Heart left ventricle (tissue), 16 donors: ENCODE measurements at regions not wholly inside any gene's neighbourhood (a gene's known extent, or its start where the extent isn't known, plus 50 kb on each side); places are given as distances from the start of the nearest gene placed in this dataset.

ENCODE experiments used
- ATAC-seq, 4 donors: fragments of 200-7000 bp; cut with Tn5 transposase; one replicate each; pipeline ENCODE4 v1.9.1; 2020 to 2022; ENCODE audit warnings: moderate library complexity in 4 of 4, mild to moderate bottlenecking in 3 of 4, moderate number of reproducible peaks in 1 of 4
- DNase-seq, 5 donors: peaks; one replicate each; pipeline ENCODE4 v3.0.0-alpha.2; 2020
- H3K27ac ChIP-seq, 12 donors: fragments of 200-600 bp; sonication (generic) in 4 of 12; one replicate each; pipeline versions ENCODE4 v1.5.0 to v1.8.0; 2016 to 2022; ENCODE audit warnings: mild to moderate bottlenecking in 2 of 12
- H3K27me3 ChIP-seq, 9 donors: fragments of 200-600 bp; sonication (generic) in 2 of 9; one replicate each; pipeline versions ENCODE4 v1.5.1 to v1.8.0; 2016 to 2022; ENCODE audit warnings: mild to moderate bottlenecking in 3 of 9
- H3K36me3 ChIP-seq, 9 donors: fragments of 200-600 bp; sonication (generic) in 2 of 9; one replicate each; pipeline versions ENCODE4 v1.5.0 to v1.8.0; 2018 to 2022; ENCODE audit warnings: mild to moderate bottlenecking in 2 of 9
- H3K4me1 ChIP-seq, 12 donors: fragments of 200-600 bp; sonication (generic) in 4 of 12; one replicate each; pipeline versions ENCODE4 v1.5.0 to v1.8.0; 2016 to 2022; ENCODE audit warnings: mild to moderate bottlenecking in 3 of 12
- H3K4me3 ChIP-seq, 12 donors: fragments of 200-600 bp; sonication (generic) in 4 of 12; one replicate each; pipeline versions ENCODE4 v1.5.0 to v1.8.0; 2017 to 2022; ENCODE audit warnings: mild to moderate bottlenecking in 9 of 12, moderate library complexity in 4 of 12
- H3K9me3 ChIP-seq, 12 donors: fragments of 200-600 bp; sonication (generic) in 4 of 12; one replicate each; pipeline versions ENCODE4 v1.5.0 to v1.8.0; 2016 to 2022; ENCODE audit warnings: mild to moderate bottlenecking in 1 of 12
- POLR2A ChIP-seq, 2 donors: fragments of 450-650 bp; IDR thresholded peaks; one replicate each; pipeline ENCODE4 v1.6.1; 2017; ENCODE audit warnings: antibody characterized with exemption in 2 of 2, mild to moderate bottlenecking in 2 of 2, moderate library complexity in 2 of 2
- WGBS, 4 donors: extraction: QIAGEN DNeasy Blood & Tissue Kit in 2 of 4; methylation state at CpG; one replicate each; pipeline versions ENCODE4 v1.1.5 to v1.1.7; 2013 to 2018; 5-methylcytosine and 5-hydroxymethylcytosine counted together
- intact Hi-C, 10 donors: fragments of 100-400 bp; cut with DNase I; formaldehyde crosslinking; loops; one replicate each; pipeline versions ENCODE4 v1.11.1 to v1.14.2; 2022
- TF ChIP-seq, protein P1 (sequence below), 12 donors: fragments of 200-600 bp; sonication (generic) in 4 of 12; IDR thresholded peaks; one replicate each; pipeline versions ENCODE4 v1.5.0 to v1.8.0; 2018 to 2022; ENCODE audit warnings: antibody characterized with exemption in 12 of 12, mild to moderate bottlenecking in 5 of 12
- donor health status: ischemic (EF 13 %, LVEDD 7.1; RV severe dilation, severe dysfunction).
- donor health status: healthy with polysubstance abuse.
- donor health status: DM: no; HTN: yes; CAD: no.
- donor health status: DM: no; HTN: no; CAD: no.
- donor health status: ischemic (EF 25% LVEDD 6.9; RV normal size, moderate dysfunction).
- donor health status: ischemic (EF 25% LVEDD 5.7; RV mildly dilated, moderate dysfunction).
- donor health status: healthy.
- donor health status: DM: yes; HTN: yes; CAD: no.
- donor health status: ischemic (EF 35%, LVEDD 5.7; RV mildly dilated, moderate dysfunction).
- donor health status: nonischemic (EF 11% LVEDD 7.7; RV severe dilation, severe dysfunction).
- donor health status: DM: yes; HTN: yes; CAD: no.
- donor health status: PGD.
- donor health status: ischemic (EF 29% LVEDD 5.4; RV normal size, mild dysfunction).
- donor health status: nonischemic (EF 23%, LVEDD 6.1; RV moderate dilation, normal function).

DNA sequence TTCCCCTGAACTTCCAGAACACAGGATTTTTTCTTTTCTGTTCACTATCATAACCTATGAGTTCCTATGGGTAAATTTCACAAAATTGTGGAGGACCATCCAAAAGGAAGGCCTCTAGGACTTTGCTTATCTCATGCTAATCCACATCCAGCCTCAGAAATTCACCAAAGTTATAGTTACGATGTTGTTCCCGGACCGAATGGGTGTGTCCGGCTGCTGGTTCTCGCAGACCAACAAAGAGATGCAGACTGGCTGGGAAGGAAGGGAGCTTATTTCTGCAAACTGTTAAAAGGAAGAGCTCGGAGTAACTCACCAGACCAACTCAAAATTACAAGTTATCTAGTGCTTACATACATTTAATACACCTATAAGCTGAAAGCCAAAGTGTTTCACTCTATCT, 882.9 kb upstream of the SPRY2 start:
- H3K4me3 ChIP-seq, result no peak overlapping the region
- H3K9me3 ChIP-seq, result peaks cover 0 to 6% (median 0%) of the 10 kb centered on the region in 12 donors
- TF ChIP-seq POLR2A (IDR thresholded peaks at IDR 0.05), result no peak
- TF ChIP-seq, protein P1, sequence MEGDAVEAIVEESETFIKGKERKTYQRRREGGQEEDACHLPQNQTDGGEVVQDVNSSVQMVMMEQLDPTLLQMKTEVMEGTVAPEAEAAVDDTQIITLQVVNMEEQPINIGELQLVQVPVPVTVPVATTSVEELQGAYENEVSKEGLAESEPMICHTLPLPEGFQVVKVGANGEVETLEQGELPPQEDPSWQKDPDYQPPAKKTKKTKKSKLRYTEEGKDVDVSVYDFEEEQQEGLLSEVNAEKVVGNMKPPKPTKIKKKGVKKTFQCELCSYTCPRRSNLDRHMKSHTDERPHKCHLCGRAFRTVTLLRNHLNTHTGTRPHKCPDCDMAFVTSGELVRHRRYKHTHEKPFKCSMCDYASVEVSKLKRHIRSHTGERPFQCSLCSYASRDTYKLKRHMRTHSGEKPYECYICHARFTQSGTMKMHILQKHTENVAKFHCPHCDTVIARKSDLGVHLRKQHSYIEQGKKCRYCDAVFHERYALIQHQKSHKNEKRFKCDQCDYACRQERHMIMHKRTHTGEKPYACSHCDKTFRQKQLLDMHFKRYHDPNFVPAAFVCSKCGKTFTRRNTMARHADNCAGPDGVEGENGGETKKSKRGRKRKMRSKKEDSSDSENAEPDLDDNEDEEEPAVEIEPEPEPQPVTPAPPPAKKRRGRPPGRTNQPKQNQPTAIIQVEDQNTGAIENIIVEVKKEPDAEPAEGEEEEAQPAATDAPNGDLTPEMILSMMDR (IDR thresholded peaks at IDR 0.05), result no peak
- intact Hi-C loops, result no loop called here
- no peaks in the 10 kb centered on the region for H3K27me3 ChIP-seq
- WGBS, 4 donors, result 63 to 76% (median 67%) methylated on average over 5 to 6 of the region's 6 CpGs
- H3K4me1 ChIP-seq, result no peaks in the 10 kb centered on the region
- no peak overlapping the region for H3K27ac ChIP-seq
- DNase-seq (no peak), ATAC-seq (no peak)
- H3K36me3 ChIP-seq, result no peaks in the 10 kb centered on the region

DNA sequence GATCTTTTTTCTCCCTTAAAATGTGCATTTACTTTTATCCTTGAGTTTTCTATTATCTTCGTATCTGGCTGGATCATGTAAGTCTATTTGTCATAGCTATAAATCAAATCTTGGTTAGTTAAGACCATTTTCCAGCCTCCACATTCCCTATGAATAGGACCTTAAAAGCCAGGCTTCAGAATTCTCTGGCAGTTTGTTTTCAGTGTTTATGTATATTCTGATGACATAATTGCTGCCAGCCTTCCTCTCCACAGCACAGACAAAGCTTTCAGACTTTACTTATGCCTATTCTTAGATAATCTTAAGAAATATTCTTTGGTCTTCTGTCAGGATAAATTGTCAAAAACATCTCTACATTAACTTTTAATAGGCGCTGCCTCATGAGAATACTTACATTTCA, 870.8 kb upstream of the SPRY2 start:
- Histone ChIP-seq H3K27me3 (no peaks in the 10 kb centered on the region), H3K4me1 (no peaks in the 10 kb centered on the region), H3K9me3 (no peaks in the 10 kb centered on the region), H3K36me3 (no peaks in the 10 kb centered on the region), H3K4me3 (no peak overlapping the region), H3K27ac (no peak overlapping the region)
- TF ChIP-seq POLR2A (IDR thresholded peaks at IDR 0.05), result no peak
- TF ChIP-seq, protein P1 (IDR thresholded peaks at IDR 0.05), result no peak
- DNase-seq (no peak), ATAC-seq (no peak)
- WGBS, 4 donors, result 85 to 91% (median 87%) methylated on average over 2 of the region's 2 CpGs
- intact Hi-C loops, result no loop called here

DNA sequence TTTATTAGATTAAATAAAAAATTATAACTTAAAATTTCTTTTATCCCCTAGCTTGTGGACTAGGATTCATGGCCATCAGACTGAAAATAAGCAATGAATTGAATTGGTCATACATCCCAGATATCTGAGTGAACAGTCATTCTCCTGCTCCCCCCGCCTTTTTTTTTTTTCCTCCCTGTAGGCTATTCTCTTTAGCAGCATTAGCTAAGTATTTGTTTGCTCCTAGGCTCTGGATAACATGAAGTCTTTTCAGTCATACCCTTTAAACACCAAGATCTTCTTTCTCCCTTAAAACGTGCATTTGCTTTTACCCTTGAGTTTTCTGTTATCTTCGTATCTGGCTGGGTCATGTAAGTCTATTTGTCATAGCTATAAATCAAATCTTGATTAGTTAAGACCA, 866.7 kb upstream of the SPRY2 start:
- no peak overlapping the region for H3K4me3 ChIP-seq
- 60 to 74% (median 71%) methylated on average over 3 of the region's 3 CpGs for WGBS, 4 donors
- no peak overlapping the region for H3K27ac ChIP-seq
- intact Hi-C loops, result no loop called here
- H3K27me3 ChIP-seq, result no peaks in the 10 kb centered on the region
- ATAC-seq, result no peak
- no peaks in the 10 kb centered on the region for H3K9me3 ChIP-seq
- H3K4me1 ChIP-seq, result no peaks in the 10 kb centered on the region
- DNase-seq, result no peak
- TF ChIP-seq POLR2A (IDR thresholded peaks at IDR 0.05), result no peak
- TF ChIP-seq, protein P1 (IDR thresholded peaks at IDR 0.05), result no peak
- H3K36me3 ChIP-seq, result no peaks in the 10 kb centered on the region

DNA sequence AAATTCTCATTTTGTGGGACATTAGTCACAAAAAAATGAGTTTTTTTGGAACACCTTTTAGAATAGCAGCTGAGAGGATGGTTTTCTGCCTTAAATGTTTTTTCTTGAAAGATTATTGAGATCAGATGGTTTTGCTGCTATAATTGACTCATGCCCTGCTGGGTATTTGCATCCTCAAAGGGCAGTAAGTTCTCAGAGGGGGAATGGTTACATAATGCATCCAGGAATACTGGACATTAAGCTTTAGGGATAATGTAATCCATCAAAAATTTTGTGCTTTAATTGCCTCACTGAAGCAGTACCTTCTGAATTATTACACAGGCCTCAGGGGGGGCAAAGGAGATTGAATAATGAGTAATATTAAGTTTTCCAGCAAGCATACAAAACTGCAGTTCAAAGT, 866.3 kb upstream of the SPRY2 start:
- Histone ChIP-seq H3K4me3 (no peak overlapping the region), H3K36me3 (no peaks in the 10 kb centered on the region), H3K9me3 (no peaks in the 10 kb centered on the region), H3K27ac (no peak overlapping the region), H3K27me3 (no peaks in the 10 kb centered on the region), H3K4me1 (no peaks in the 10 kb centered on the region)
- DNase-seq (no peak), ATAC-seq (no peak)
- intact Hi-C loops, result no loop called here
- no peak for TF ChIP-seq POLR2A (IDR thresholded peaks at IDR 0.05)
- TF ChIP-seq, protein P1 (IDR thresholded peaks at IDR 0.05), result no peak
